Skin of body (tissue), 1 donor: ENCODE measurements at regions not wholly inside any gene's neighbourhood (a gene's known extent, or its start where the extent isn't known, plus 50 kb on each side); places are given as distances from the start of the nearest gene placed in this dataset.

Experiments used
- DNase-seq: peaks from one replicate; lab custom pipeline; 2025; lab: John Stamatoyannopoulos, UW

- no peak for DNase-seq
Observed at GRCh38 chr5:91885291-91886265, 502.5 kb upstream of the ARRDC3 start.

GRCh38 chr5:91884036-91884435, 500.9 kb upstream of the ARRDC3 start:
- DNase-seq = no peak

- DNase-seq = no peak
Observed at GRCh38 chr5:91875196-91875779, 492.2 kb upstream of the ARRDC3 start.

DNA sequence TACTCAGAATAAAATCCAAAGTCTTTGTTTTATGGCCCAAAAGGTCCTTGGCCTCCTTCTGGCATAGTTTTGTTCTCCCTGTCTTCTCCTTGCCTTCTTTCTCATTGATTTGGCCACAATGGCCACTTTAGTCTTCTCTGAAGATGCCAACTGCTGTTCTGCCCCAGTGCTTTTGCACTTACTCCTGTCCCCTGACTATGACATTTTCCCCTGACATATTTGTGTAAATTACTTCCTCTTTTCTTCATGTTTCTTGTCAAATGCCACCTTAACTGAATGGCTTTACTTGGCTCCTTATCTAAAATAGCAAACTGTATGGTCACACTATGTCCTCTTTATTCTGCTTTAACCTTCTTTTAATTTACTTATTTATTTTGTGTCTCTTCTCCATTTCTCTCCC, 484.7 kb upstream of the ARRDC3 start:
- no peak for DNase-seq

DNA sequence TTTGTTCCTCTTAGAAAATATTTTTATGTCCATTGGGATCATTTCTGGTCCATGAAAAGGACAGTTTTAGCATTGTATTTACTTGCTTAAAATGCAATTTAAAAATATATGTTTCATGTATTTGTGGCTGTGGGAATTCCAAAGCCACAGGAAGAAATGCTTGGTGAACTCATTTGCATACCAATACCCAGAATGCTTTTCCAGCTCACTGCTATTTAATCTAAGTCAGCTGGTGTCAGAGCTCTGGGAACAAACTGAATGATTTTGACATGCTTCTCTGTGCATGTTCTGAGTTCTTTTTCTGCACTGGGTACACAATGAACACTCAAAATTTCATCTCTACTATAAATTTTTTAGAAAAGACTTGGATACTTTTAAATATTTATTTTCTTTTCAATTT, 482.8 kb upstream of the ARRDC3 start:
- no peak for DNase-seq

DNA sequence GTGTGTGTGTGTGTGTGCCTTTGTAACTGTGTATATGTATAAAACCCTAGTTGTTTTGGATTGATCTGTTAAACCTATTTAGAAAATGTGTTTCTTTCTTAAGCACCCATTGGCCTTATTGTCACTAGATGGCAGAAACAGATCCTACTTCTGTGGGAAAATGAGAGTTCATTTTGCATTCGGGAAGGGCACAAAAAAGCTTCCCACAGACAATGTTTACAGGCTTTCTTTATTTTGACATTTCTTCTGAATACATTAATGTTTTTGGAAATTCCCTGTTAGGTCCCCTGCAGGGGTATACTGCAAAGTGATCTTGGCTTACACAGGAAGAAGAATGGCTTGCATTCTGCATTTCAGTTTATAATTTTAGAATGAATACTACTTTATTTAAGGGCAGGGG, 481.8 kb upstream of the ARRDC3 start:
- DNase-seq = no peak

GRCh38 chr5:91851670-91852069, 468.6 kb upstream of the ARRDC3 start:
- no peak for DNase-seq

- no peak for DNase-seq
Observed at GRCh38 chr5:91850031-91850430, 466.9 kb upstream of the ARRDC3 start.

- no peak for DNase-seq
Observed at GRCh38 chr5:91849069-91849468, 466.0 kb upstream of the ARRDC3 start.

DNA sequence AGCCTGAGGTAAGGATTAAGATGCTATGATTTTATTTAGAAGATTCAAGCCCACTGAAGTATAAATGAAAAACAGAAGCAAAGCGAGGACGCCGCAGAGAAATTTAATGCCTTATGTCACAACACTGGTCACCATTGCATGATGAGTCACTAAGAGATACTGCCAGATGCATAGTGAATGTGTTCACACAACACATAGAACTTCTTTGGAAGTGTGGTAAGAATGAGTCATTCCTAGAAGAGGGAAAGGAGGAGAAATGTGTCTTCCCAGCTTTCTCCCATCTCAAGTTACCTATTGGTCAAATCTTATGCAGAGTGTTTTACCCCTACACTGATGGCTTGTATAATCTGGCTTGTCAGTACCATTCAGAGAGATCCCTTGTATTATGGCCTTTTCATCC, 465.3 kb upstream of the ARRDC3 start:
- no peak for DNase-seq

DNA sequence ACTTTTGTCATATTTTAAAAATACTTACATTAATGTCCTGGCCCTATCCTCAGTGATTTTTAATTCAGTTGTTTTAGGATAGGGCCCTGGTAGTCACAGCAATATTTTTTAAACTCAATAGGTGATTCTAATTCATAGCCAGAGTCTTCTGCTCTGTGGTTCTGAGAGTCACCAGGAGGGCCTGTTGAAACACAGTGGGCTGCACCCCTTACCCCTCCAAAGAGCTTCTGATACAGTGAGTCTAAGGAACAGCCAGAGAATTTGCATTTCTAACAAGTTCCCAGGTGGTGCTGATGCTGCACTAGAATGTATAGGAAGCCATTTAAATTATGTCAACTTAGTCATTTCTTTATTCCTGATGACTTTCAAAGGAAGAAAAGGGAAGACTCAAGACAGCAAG, 458.3 kb upstream of the ARRDC3 start:
- DNase-seq = no peak

DNA sequence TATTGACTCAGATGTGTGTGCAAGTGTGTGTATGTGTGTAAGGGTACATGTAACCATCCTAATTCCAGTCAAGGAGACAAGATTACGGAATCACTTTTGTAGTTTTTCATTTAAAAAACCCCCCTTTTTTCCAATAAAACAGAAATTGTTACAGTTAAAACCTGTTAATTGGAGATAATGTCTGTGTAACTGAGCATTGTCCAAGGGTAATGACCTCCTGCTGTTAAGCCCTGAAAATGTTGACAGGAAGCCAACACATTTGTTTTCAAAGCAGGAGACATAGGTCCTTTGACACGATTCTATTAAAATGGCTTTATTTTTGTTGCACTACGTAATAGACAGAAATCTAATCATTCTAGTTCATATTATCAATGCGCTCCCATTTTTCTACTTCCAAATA, 457.3 kb upstream of the ARRDC3 start:
- DNase-seq = no peak

- DNase-seq = no peak
Observed at GRCh38 chr5:91839721-91840120, 456.6 kb upstream of the ARRDC3 start.

GRCh38 chr5:91839233-91839632, 456.1 kb upstream of the ARRDC3 start:
- no peak for DNase-seq

DNA sequence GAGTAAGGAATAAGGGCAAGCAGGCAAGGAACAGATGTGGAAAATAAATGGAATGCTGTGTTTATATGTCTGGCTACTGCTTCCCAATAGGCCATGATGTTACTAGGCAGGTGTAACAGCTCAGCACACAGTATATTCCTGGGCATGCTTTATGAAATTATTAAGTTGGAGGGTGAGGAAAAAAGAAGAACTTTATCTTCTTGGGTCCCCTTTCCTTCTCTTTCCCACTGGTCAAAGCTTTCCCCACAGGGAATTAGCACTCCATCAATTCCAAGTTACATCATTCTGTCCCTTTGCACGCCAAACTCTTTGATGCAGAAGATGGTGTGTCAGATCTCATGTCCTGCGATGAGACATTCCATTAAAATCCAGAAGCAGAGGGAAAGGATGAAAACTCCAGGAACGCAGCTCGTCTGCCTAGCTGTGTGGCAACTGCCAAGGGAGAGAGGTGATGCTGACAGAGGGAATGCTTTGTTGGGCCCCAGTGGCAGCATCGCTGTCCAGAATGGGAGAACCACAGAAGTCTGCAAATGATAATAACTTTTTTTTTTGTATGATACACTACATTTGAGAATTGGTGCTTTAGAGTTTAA, 447.3 kb upstream of the ARRDC3 start:
- no peak for DNase-seq

- DNase-seq = no peak
Observed at GRCh38 chr5:91825618-91826017, 442.5 kb upstream of the ARRDC3 start.

DNA sequence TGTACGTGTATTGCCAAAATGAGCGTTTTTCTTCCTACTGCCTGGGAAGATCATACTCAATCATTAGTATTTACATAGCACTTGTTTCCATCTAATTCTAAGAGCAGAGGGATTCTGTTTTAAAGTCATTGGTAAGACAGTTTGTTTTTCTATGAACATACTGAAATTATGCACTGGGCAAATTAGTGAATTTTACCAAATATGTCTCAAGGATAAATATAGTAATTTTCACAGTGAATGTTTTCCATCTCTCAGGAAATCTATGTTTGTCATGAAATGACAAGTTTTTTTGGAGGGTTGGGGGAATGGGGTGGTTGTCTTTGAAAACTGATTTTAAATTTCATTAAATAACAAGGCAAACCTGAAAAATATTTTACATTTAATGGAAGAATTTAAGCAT, 441.3 kb upstream of the ARRDC3 start:
- no peak for DNase-seq

- no peak for DNase-seq
Observed at GRCh38 chr5:91820874-91821273, 437.8 kb upstream of the ARRDC3 start.

DNA sequence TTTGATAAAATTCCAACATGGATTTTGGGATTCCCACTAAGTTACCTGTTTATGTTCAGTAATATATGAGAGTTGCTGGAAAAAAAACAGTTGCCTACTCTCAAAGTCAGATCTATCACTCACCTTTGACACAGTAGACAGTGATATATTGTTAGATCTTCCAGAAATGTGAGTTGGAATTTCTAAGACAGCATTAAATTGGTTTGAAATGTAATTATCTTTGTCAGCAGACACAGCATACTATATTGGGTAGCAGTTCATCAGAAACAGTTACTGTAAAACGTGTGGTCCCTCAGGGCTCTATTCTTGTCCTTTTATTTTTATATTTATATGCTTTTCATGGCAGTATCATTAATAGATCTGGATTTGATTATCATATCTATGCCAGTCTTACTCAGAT, 433.6 kb upstream of the ARRDC3 start:
- no peak for DNase-seq

DNA sequence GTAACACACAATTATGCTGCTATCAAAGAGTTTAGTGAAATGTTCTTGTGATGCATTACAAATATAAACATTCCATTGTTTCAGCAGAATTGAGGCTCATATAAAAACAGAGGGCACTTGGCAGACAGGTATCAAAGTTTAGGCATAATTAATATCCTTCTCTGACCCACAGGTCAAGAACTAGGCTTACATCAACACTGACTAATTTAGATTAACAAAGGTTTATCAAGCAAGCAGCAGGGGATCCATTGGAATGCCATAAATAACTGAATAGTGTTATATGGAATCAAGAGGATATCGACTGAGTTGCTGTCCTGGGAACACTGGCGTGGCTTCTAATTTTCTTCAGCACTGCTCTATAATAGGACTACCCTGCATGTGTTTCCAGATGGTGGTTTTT, 414.5 kb upstream of the ARRDC3 start:
- no peak for DNase-seq

GRCh38 chr5:91794856-91795548, 411.9 kb upstream of the ARRDC3 start:
- no peak for DNase-seq

GRCh38 chr5:91794455-91794854, 411.3 kb upstream of the ARRDC3 start:
- no peak for DNase-seq
